ENCODE measurements at regions not wholly inside any gene's neighbourhood (a gene's known extent, or its start where the extent isn't known, plus 50 kb on each side); places are given as distances from the start of the nearest gene placed in this dataset.
"Not testable (repeated sequence)": the region's sequence is repeated elsewhere in the genome, so short reads cannot be mapped to it uniquely, and the experiment has no call there.

GRCh38 chr11:116678887-116679286, 93.9 kb downstream of the BUD13 start:
- 86% methylated on average over 3 of the region's 3 CpGs for WGBS
- Histone ChIP-seq H3K27ac (no peak overlapping the region), H3K27me3 (replicated peaks; ENCODE audit: insufficient read depth) (no peaks in the 10 kb centered on the region), H3K4me3 (no peak overlapping the region), H3K36me3 (no peaks in the 10 kb centered on the region), H3K4me1 (replicated peaks) (no peaks in the 10 kb centered on the region), H3K9me3 (no peaks in the 10 kb centered on the region)
- no peak for DNase-seq (ENCODE audit: low spot score)
- TF ChIP-seq POLR2AphosphoS5 (IDR thresholded peaks at IDR 0.05) (no peak), CTCF (IDR thresholded peaks at IDR 0.05) (no peak), POLR2A (IDR thresholded peaks at IDR 0.05) (no peak)
- intact Hi-C loops (cut with DNase I) = no loop called here

- H3K4me3 ChIP-seq; H3K36me3 ChIP-seq; H3K4me1 ChIP-seq (replicated peaks); H3K9me3 ChIP-seq; H3K27me3 ChIP-seq (replicated peaks; ENCODE audit: insufficient read depth); DNase-seq (ENCODE audit: low spot score); H3K27ac ChIP-seq; intact Hi-C loops (cut with DNase I): not testable (repeated sequence)
- 50% methylated on average over 1 of the region's 1 CpG for WGBS
Measured at GRCh38 chr11:116667318-116667717, 105.5 kb downstream of the BUD13 start.

GRCh38 chr11:116666673-116667249, 106.0 kb downstream of the BUD13 start:
- H3K27me3 ChIP-seq (replicated peaks; ENCODE audit: insufficient read depth); H3K27ac ChIP-seq; H3K4me1 ChIP-seq (replicated peaks); DNase-seq (ENCODE audit: low spot score); H3K36me3 ChIP-seq; H3K4me3 ChIP-seq; intact Hi-C loops (cut with DNase I); H3K9me3 ChIP-seq: not testable (repeated sequence)
- 84% methylated on average over 15 of the region's 15 CpGs for WGBS

GRCh38 chr11:116665523-116665922, 107.3 kb downstream of the BUD13 start:
- no peaks in the 10 kb centered on the region for H3K9me3 ChIP-seq
- no peaks in the 10 kb centered on the region for H3K36me3 ChIP-seq
- no peak for DNase-seq (ENCODE audit: low spot score)
- no peaks in the 10 kb centered on the region for H3K27me3 ChIP-seq (replicated peaks; ENCODE audit: insufficient read depth)
- TF ChIP-seq POLR2A (IDR thresholded peaks at IDR 0.05) (no peak), POLR2AphosphoS5 (IDR thresholded peaks at IDR 0.05) (no peak), CTCF (IDR thresholded peaks at IDR 0.05) (no peak)
- H3K27ac ChIP-seq = no peak overlapping the region
- H3K4me3 ChIP-seq = no peak overlapping the region
- intact Hi-C loops (cut with DNase I) = no loop called here
- no peaks in the 10 kb centered on the region for H3K4me1 ChIP-seq (replicated peaks)

- Histone ChIP-seq H3K4me1 (replicated peaks) (no peaks in the 10 kb centered on the region), H3K9me3 (no peaks in the 10 kb centered on the region), H3K27me3 (replicated peaks; ENCODE audit: insufficient read depth) (no peaks in the 10 kb centered on the region), H3K4me3 (no peak overlapping the region), H3K36me3 (no peaks in the 10 kb centered on the region), H3K27ac (no peak overlapping the region)
- no peak for TF ChIP-seq POLR2AphosphoS5 (IDR thresholded peaks at IDR 0.05)
- no peak for TF ChIP-seq CTCF (IDR thresholded peaks at IDR 0.05)
- no peak for TF ChIP-seq POLR2A (IDR thresholded peaks at IDR 0.05)
- intact Hi-C loops (cut with DNase I) = no loop called here
- 39% methylated on average over 3 of the region's 3 CpGs for WGBS
- DNase-seq (ENCODE audit: low spot score) = no peak
Measured at GRCh38 chr11:116661056-116661455, 111.7 kb downstream of the BUD13 start.

- Histone ChIP-seq H3K27ac (no peak overlapping the region), H3K4me1 (replicated peaks) (no peaks in the 10 kb centered on the region), H3K9me3 (no peaks in the 10 kb centered on the region), H3K36me3 (no peaks in the 10 kb centered on the region), H3K27me3 (replicated peaks; ENCODE audit: insufficient read depth) (no peaks in the 10 kb centered on the region), H3K4me3 (no peak overlapping the region)
- TF ChIP-seq POLR2A (IDR thresholded peaks at IDR 0.05) (no peak), POLR2AphosphoS5 (IDR thresholded peaks at IDR 0.05) (no peak), CTCF (IDR thresholded peaks at IDR 0.05) (no peak)
- 72% methylated on average over 7 of the region's 7 CpGs for WGBS
- intact Hi-C loops (cut with DNase I) = no loop called here
- no peak for DNase-seq (ENCODE audit: low spot score)
Measured at GRCh38 chr11:116660011-116660410, 112.8 kb downstream of the BUD13 start.

Measured in prostate gland (tissue), 2 donors.